Myocyte (in vitro differentiated cells): ENCODE measurements at regions not wholly inside any gene's neighbourhood (a gene's known extent, or its start where the extent isn't known, plus 50 kb on each side); places are given as distances from the start of the nearest gene placed in this dataset.

Experiments used
- DNase-seq: peaks from one replicate; pipeline ENCODE4 v3.0.0-alpha.2; 2012; ENCODE audit warnings: low read depth

- DNase-seq = no peak
Observed at GRCh38 chr7:145293228-145293701, 457.4 kb upstream of the TPK1 start.

DNA sequence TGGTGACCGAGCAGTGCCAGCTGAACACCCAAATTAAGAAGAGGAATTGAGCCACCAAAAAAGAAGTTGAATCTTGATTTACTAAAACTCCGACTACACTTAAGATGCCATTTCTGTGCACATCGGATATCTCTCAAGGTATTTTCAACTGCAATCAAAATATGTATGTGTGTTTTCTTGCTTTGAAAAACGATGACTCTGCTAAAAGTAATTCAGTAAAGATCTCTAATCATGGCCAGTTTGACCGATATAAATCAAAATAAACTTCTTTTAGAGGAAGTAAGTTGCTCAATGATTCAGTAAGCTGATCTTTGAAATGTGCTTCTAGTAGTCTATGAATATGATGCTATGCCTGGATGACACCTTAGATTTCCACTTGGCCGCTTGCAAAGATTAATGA lies 453.5 kb upstream of the TPK1 start:
- no peak for DNase-seq

DNA sequence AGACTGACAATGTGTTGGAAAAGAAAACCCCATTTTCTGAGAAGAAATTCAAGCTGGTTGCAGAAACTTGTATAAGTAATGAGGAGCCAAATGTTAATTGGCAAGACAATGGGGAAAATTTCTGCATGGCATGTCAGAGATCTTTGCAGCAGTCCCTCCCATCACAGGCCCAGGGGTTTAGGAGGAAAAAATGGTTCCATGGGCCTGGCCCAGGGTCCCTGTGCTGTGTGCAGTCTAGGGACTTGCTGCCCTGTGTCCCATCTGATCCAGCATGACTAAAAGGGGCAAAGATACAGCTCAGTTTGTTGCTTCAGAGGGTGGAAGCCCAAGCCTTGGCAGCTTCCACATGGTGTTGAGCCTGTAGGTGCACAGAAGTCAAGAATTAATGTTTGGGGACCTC lies 440.3 kb upstream of the TPK1 start:
- DNase-seq = no peak

GRCh38 chr7:145269418-145270161 lies 433.7 kb upstream of the TPK1 start:
- no peak for DNase-seq

- DNase-seq = no peak
Observed at GRCh38 chr7:145265180-145265579, 429.3 kb upstream of the TPK1 start.

GRCh38 chr7:145263886-145264285 lies 428.0 kb upstream of the TPK1 start:
- DNase-seq = no peak

DNA sequence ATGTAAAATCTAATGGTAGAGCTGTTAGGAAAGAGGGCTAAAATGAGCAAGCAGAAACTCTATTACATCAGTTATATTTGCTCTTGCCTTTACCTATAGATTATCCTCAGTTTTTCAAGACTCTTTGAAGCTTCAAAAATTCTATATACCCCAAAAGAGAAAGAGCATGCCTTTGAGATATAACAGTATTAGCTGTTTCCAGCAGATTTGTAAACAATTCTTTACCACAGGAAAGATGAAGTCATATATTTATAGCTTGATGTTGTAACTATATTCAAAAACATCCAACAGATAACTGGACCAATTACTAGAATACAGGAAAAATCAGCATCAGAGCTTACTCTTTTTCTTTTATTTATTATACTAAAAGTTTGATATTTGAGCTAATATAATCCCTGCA lies 416.2 kb upstream of the TPK1 start:
- DNase-seq = no peak

- DNase-seq = no peak
Observed at GRCh38 chr7:145224775-145225174, 388.9 kb upstream of the TPK1 start.

- DNase-seq = no peak
Observed at GRCh38 chr7:145219461-145219860, 383.6 kb upstream of the TPK1 start.

DNA sequence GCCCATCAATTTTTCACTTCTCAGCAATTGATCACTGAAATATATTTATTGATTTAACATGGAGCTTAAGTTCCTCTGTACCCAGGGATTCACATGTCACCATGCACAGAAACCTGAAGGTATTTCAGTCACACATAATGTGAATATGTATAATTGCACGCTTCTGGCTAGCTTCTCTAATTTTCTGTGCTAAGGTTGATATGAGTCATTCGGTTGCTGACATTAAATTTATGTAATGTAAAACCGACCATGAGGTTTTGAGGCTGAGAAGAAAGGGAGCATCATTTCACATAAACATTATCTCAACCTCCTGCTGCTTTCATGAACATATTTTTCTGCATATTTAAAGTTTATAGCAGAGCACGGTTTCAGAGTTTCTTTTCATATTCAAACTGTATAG lies 381.0 kb upstream of the TPK1 start:
- DNase-seq = no peak

GRCh38 chr7:145212050-145212449 lies 376.2 kb upstream of the TPK1 start:
- no peak for DNase-seq

DNA sequence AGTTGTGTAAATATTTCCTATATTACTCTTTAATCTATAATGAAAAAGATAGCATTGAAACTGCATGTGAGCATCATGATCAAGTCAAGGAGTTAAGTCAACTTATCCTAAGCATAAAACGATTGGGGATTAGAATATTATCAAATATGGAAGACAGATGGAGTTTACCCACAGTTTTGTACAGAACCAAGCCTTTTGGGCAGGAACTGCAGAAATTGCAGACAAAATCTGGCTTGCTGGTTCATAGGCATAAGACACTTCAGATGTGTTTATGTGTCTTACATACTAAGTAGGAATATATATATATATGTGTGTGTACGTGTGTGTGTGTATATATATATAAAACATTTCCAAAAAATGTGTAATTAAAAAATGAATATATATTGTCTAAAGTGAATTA lies 375.4 kb upstream of the TPK1 start:
- DNase-seq = no peak

DNA sequence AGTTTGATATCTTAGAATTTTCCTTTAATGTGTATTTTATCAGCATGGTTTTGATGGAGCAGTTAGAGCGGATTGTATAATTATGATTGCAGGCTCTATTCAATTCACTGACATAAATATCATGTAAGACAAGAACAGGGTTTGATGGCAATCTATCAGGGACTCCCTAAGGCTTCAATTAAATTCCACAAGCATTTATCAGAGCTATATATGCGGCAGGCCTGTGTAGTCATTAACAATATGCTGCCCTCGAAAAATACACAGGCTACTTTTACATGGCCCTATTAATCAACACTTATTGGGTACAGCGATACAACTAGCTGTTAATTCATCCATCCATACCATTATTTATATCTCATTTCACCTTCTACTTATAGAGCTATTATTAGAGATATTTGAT lies 358.1 kb upstream of the TPK1 start:
- no peak for DNase-seq

GRCh38 chr7:145184956-145185355 lies 349.1 kb upstream of the TPK1 start:
- DNase-seq = no peak

- no peak for DNase-seq
Observed at GRCh38 chr7:145183069-145183468, 347.2 kb upstream of the TPK1 start.

GRCh38 chr7:145175366-145175765 lies 339.5 kb upstream of the TPK1 start:
- no peak for DNase-seq

DNA sequence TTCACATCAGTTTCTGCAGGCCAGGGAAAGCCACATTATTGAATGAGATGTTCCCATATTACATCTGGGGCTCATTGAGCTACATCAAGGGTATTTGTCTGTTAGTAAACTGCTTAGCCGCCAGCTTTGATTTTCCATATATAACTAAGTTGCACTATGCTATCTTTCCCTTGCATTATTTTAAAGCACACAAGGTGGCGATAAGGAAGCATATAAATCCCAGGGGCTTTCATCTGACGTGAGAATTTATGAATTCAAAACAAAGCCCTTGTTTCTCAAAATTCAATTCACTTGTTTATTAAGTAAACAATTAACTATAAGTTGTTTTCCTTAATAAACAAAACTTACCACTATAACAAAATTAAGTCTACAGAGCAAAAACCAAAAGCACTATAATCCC lies 334.1 kb upstream of the TPK1 start:
- no peak for DNase-seq

- DNase-seq = no peak
Observed at GRCh38 chr7:145168879-145169278, 333.0 kb upstream of the TPK1 start.

GRCh38 chr7:145168427-145168826 lies 332.6 kb upstream of the TPK1 start:
- no peak for DNase-seq

- DNase-seq = no peak
Observed at GRCh38 chr7:145156834-145157233, 321.0 kb upstream of the TPK1 start.

DNA sequence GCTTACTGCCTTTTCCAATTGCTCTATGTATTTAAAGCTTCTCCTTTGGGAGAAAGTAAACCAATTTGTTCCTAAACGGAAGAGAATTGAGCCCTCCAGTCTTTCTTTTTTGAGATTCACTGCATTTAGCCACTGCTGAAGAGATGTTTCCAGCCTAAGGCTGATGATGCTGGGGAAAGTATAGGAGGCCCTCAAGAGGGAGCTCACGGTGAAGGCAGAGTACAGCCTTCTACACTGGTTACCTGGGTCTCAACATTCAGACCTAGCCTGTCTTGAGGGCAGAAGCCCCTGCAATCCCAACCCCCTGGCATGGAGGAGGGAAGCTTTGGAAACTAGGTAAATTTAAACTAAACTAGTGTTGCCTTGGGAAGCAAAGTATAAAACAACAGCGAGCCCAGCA lies 316.7 kb upstream of the TPK1 start:
- no peak for DNase-seq

DNA sequence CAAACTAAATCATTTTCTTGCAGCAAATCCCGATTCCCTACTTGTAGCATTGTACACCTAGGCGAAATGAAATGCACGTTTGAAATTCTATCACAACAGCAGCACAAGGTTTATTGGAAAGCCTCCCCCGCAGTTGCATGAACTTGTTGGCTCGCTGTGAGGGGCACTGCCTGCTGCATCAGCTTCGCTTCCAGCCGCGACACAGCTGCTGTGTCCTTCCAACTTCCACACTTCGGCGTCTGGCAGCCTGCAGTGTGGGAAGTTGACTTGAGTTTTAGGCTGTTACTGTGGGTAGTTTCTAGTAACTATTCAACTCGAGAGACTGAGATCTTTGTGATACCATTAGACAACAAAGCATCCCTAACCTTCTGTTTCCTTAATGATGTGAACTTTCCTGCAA lies 315.8 kb upstream of the TPK1 start:
- no peak for DNase-seq

GRCh38 chr7:145147865-145148264 lies 312.0 kb upstream of the TPK1 start:
- DNase-seq = no peak

- DNase-seq = no peak
Observed at GRCh38 chr7:145143685-145144084, 307.8 kb upstream of the TPK1 start.
